NCI-H1092 treated with DMSO at 0.1 percent for 48 hours (cell line): ENCODE measurements at regions not wholly inside any gene's neighbourhood (a gene's known extent, or its start where the extent isn't known, plus 50 kb on each side); places are given as distances from the start of the nearest gene placed in this dataset.

Source experiments
- DNase-seq: peaks from one replicate; lab custom pipeline; 2025; lab: John Stamatoyannopoulos, UW

GRCh38 chr5:96245140-96246091, 187.6 kb downstream of the PCSK1 start:
- DNase-seq, result no peak

- DNase-seq, result no peak
Measured at GRCh38 chr5:96244696-96245095, 188.4 kb downstream of the PCSK1 start.

- no peak for DNase-seq
Measured at GRCh38 chr5:96243862-96244261, 189.2 kb downstream of the PCSK1 start.

GRCh38 chr5:96243203-96243602, 189.8 kb downstream of the PCSK1 start:
- DNase-seq, result no peak

GRCh38 chr5:96242571-96242970, 190.5 kb downstream of the PCSK1 start:
- no peak for DNase-seq

GRCh38 chr5:96236831-96237230, 196.2 kb downstream of the PCSK1 start:
- no peak for DNase-seq

- DNase-seq, result no peak
Measured at GRCh38 chr5:96236051-96236450, 197.0 kb downstream of the PCSK1 start.

- DNase-seq, result no peak
Measured at GRCh38 chr5:96235008-96235910, 197.8 kb downstream of the PCSK1 start.

GRCh38 chr5:96232602-96233001, 200.4 kb downstream of the PCSK1 start:
- DNase-seq, result no peak

- no peak for DNase-seq
Measured at GRCh38 chr5:96229188-96229587, 203.9 kb downstream of the PCSK1 start.

- DNase-seq, result no peak
Measured at GRCh38 chr5:96228408-96228807, 204.6 kb downstream of the PCSK1 start.

- DNase-seq, result no peak
Measured at GRCh38 chr5:96227957-96228356, 205.1 kb downstream of the PCSK1 start.

GRCh38 chr5:96226941-96227552, 206.0 kb downstream of the PCSK1 start:
- DNase-seq, result no peak

- no peak for DNase-seq
Measured at GRCh38 chr5:96222129-96222528, 210.9 kb downstream of the PCSK1 start.

- DNase-seq, result no peak
Measured at GRCh38 chr5:96220610-96221390, 212.2 kb downstream of the PCSK1 start.

- no peak for DNase-seq
Measured at GRCh38 chr5:96219580-96220281, 213.3 kb downstream of the PCSK1 start.

- DNase-seq, result no peak
Measured at GRCh38 chr5:96218653-96219052, 214.4 kb downstream of the PCSK1 start.

GRCh38 chr5:96214442-96215197, 218.4 kb downstream of the PCSK1 start:
- no peak for DNase-seq

GRCh38 chr5:96209829-96210228, 223.2 kb downstream of the PCSK1 start:
- DNase-seq, result no peak

- no peak for DNase-seq
Measured at GRCh38 chr5:96207420-96207819, 225.6 kb downstream of the PCSK1 start.
